Pancreas (tissue), 10 donors: ENCODE measurements at regions not wholly inside any gene's neighbourhood (a gene's known extent, or its start where the extent isn't known, plus 50 kb on each side); places are given as distances from the start of the nearest gene placed in this dataset.

Experiments used
- ATAC-seq, 4 donors: fragments of 200-7000 bp; cut with Tn5 transposase; one replicate each; pipeline versions ENCODE4 v1.8.0 to v1.9.1; 2020; ENCODE audit warnings: mild to moderate bottlenecking in 4 of 4, moderate library complexity in 4 of 4
- DNase-seq, 6 donors: peaks; one replicate each; pipeline ENCODE4 v3.0.0-alpha.2; 2020
- FAIRE-seq: peaks from 2 replicates; lab custom pipeline; 2012; peaks lifted over from hg19 to GRCh38; lab: Jason Lieb, UNC
- H3K27ac ChIP-seq, 4 donors: fragments of 200-600 bp; sonication (generic); 1 replicate in 3 of 4; 2 replicates in 1 of 4; pipeline versions ENCODE4 v1.5.0 to v1.8.0; 2020
- H3K27me3 ChIP-seq, 4 donors: fragments of 200-600 bp; one replicate each; pipeline ENCODE4 v1.8.0; 2021
- H3K36me3 ChIP-seq, 3 donors: fragments of 200-600 bp; sonication (generic) in 1 of 3; one replicate each; pipeline versions ENCODE4 v1.5.0 to v1.8.0; 2020 to 2021
- H3K4me1 ChIP-seq, 3 donors: fragments of 200-600 bp; one replicate each; pipeline ENCODE4 v1.8.0; 2021
- H3K4me3 ChIP-seq, 4 donors: fragments of 200-600 bp; sonication (generic) in 2 of 4; one replicate each; pipeline versions ENCODE4 v1.5.0 to v1.8.0; 2020 to 2021
- H3K9me3 ChIP-seq, 4 donors: fragments of 200-600 bp; one replicate each; pipeline ENCODE4 v1.8.0; 2021
- CTCF ChIP-seq, 4 donors: fragments of 200-600 bp; sonication (generic) in 3 of 4; IDR thresholded peaks; one replicate each; pipeline versions ENCODE4 v1.5.0 to v1.8.0; 2021; ENCODE audit warnings: antibody characterized with exemption in 4 of 4
- WGBS, 2 donors: extraction: QIAGEN DNeasy Blood & Tissue Kit; methylation state at CpG; one replicate each; pipeline ENCODE4 v1.1.7; 2013; 5-methylcytosine and 5-hydroxymethylcytosine counted together
- intact Hi-C, 3 donors: fragments of 100-400 bp; cut with DNase I; formaldehyde crosslinking; loops; one replicate each; pipeline versions ENCODE4 v1.11.1 to v1.14.2; 2022
- donor health status: healthy with polysubstance abuse.
- donor health status: DM: no; HTN: no; CAD: no; lungs with moderate emphysema.
- donor health status: DM: no; HTN: no; CAD: no.
- donor health status: control.
- donor health status: control.
- donor health status: Bipolar disorder and iron deficiency.
- donor health status: DM: yes; HTN: yes; CAD: no.
- donor health status: DM: no; HTN: no; CAD: no.
- donor health status: DM: no; HTN: no; CAD: no.
- donor health status: DM: yes; HTN: yes; CAD: no.

- Histone ChIP-seq H3K27me3 (no peaks in the 10 kb centered on the region), H3K27ac (no peak overlapping the region), H3K4me3 (no peak overlapping the region), H3K36me3 (no peaks in the 10 kb centered on the region), H3K4me1 (peaks cover 0 to 5% (median 4%) of the 10 kb centered on the region in 3 donors), H3K9me3 (no peaks in the 10 kb centered on the region)
- peak in 3 of 4 donors; percentile 60 to 82 (median 77) for ATAC-seq
- DNase-seq, result no peak
- TF ChIP-seq CTCF (IDR thresholded peaks at IDR 0.05), result no peak
- intact Hi-C loops, result no loop called here
- WGBS, 2 donors, result 17 to 22% methylated on average over 2 of the region's 2 CpGs
- no peak for FAIRE-seq
These were observed 87.4 kb downstream of the MDH1 start for GRCh38 chr2:63676135-63676534.

- Histone ChIP-seq H3K4me1 (peaks cover 0 to 5% (median 4%) of the 10 kb centered on the region in 3 donors), H3K9me3 (no peaks in the 10 kb centered on the region), H3K27me3 (no peaks in the 10 kb centered on the region), H3K36me3 (no peaks in the 10 kb centered on the region), H3K27ac (no peak overlapping the region), H3K4me3 (no peak overlapping the region)
- ATAC-seq (no peak), DNase-seq (no peak), FAIRE-seq (no peak)
- intact Hi-C loops, result no loop called here
- no peak for TF ChIP-seq CTCF (IDR thresholded peaks at IDR 0.05)
- WGBS, 2 donors, result 85 to 89% methylated on average over 2 of the region's 2 CpGs
These were observed 89.3 kb downstream of the MDH1 start for GRCh38 chr2:63678085-63678484.

- 70% methylated on average over 4 of the region's 4 CpGs for WGBS, 2 donors
- H3K27ac ChIP-seq, result no peak overlapping the region
- no peak for TF ChIP-seq CTCF (IDR thresholded peaks at IDR 0.05)
- no peaks in the 10 kb centered on the region for H3K27me3 ChIP-seq
- no peak overlapping the region for H3K4me3 ChIP-seq
- no peaks in the 10 kb centered on the region for H3K36me3 ChIP-seq
- intact Hi-C loops, result no loop called here
- no peak for FAIRE-seq
- ATAC-seq, result no peak
- peaks cover 0 to 4% (median 3%) of the 10 kb centered on the region in 3 donors for H3K4me1 ChIP-seq
- H3K9me3 ChIP-seq, result no peaks in the 10 kb centered on the region
- DNase-seq, result no peak
These were observed 89.8 kb downstream of the MDH1 start for GRCh38 chr2:63678551-63678950.

GRCh38 chr2:63679252-63679855, 90.6 kb downstream of the MDH1 start:
- DNase-seq (no peak), ATAC-seq (no peak), FAIRE-seq (no peak)
- 82 to 86% methylated on average over 5 of the region's 5 CpGs for WGBS, 2 donors
- no peak overlapping the region for H3K4me3 ChIP-seq
- H3K9me3 ChIP-seq, result no peaks in the 10 kb centered on the region
- H3K4me1 ChIP-seq, result peaks cover 0 to 4% (median 0%) of the 10 kb centered on the region in 3 donors
- H3K36me3 ChIP-seq, result no peaks in the 10 kb centered on the region
- intact Hi-C loops, result no loop called here
- H3K27ac ChIP-seq, result no peak overlapping the region
- H3K27me3 ChIP-seq, result no peaks in the 10 kb centered on the region
- no peak for TF ChIP-seq CTCF (IDR thresholded peaks at IDR 0.05)

GRCh38 chr2:63680455-63680854, 91.7 kb downstream of the MDH1 start:
- FAIRE-seq (no peak), ATAC-seq (no peak), DNase-seq (no peak)
- 82 to 89% methylated on average over 1 of the region's 1 CpG for WGBS, 2 donors
- no peak overlapping the region for H3K27ac ChIP-seq
- no peaks in the 10 kb centered on the region for H3K27me3 ChIP-seq
- intact Hi-C loops, result no loop called here
- H3K4me1 ChIP-seq, result peaks cover 0 to 4% (median 0%) of the 10 kb centered on the region in 3 donors
- H3K9me3 ChIP-seq, result no peaks in the 10 kb centered on the region
- no peak for TF ChIP-seq CTCF (IDR thresholded peaks at IDR 0.05)
- no peaks in the 10 kb centered on the region for H3K36me3 ChIP-seq
- H3K4me3 ChIP-seq, result no peak overlapping the region
